KMS-11 (cell line): ENCODE measurements at regions not wholly inside any gene's neighbourhood (a gene's known extent, or its start where the extent isn't known, plus 50 kb on each side); places are given as distances from the start of the nearest gene placed in this dataset.

Experiments
- H2AFZ ChIP-seq: fragments of 200-600 bp; sonication (generic); 2 replicates; pipeline ENCODE4 v1.6.1; 2016; ENCODE audit warnings: antibody characterized with exemption, mixed run types, low read depth
- H3K27ac ChIP-seq: fragments of 200-600 bp; sonication (generic); 2 replicates; pipeline ENCODE4 v1.6.1; 2016; ENCODE audit warnings: mild to moderate bottlenecking, mixed run types
- H3K27me3 ChIP-seq: fragments of 200-600 bp; sonication (generic); 2 replicates; pipeline ENCODE4 v1.6.1; 2017; ENCODE audit warnings: mild to moderate bottlenecking, low read depth, mixed run types, moderate library complexity; ENCODE audit not compliant: insufficient read depth
- H3K36me3 ChIP-seq: fragments of 200-600 bp; sonication (generic); 2 replicates; pipeline ENCODE4 v1.6.1; 2017; ENCODE audit warnings: mild to moderate bottlenecking, mixed run types; ENCODE audit not compliant: insufficient read depth
- H3K4me1 ChIP-seq: fragments of 200-600 bp; sonication (generic); 2 replicates; pipeline ENCODE4 v1.6.1; 2016; ENCODE audit warnings: mild to moderate bottlenecking, low read depth, mixed run types; ENCODE audit not compliant: poor library complexity, severe bottlenecking
- H3K4me2 ChIP-seq: fragments of 200-600 bp; sonication (generic); 2 replicates; pipeline ENCODE4 v1.7.0; 2016; ENCODE audit warnings: mild to moderate bottlenecking, mixed run types
- H3K4me3 ChIP-seq: fragments of 200-600 bp; sonication (generic); IDR thresholded peaks from 2 replicates; pipeline ENCODE4 v1.6.1; 2017; ENCODE audit warnings: low read depth, low read length, mixed read lengths; ENCODE audit not compliant: insufficient read depth
- H3K79me2 ChIP-seq: fragments of 200-600 bp; sonication (generic); 2 replicates; pipeline ENCODE4 v1.6.1; 2016; ENCODE audit warnings: low read depth, mixed run types; ENCODE audit not compliant: insufficient read depth
- H3K9ac ChIP-seq: fragments of 200-600 bp; sonication (generic); 2 replicates; pipeline ENCODE4 v1.6.1; 2016; ENCODE audit warnings: mild to moderate bottlenecking, mixed run types
- H4K20me1 ChIP-seq: fragments of 200-600 bp; sonication (generic); 2 replicates; pipeline ENCODE4 v1.6.1; 2016; ENCODE audit warnings: mild to moderate bottlenecking, mixed run types; ENCODE audit not compliant: insufficient read depth
- CTCF ChIP-seq: fragments of 200-600 bp; sonication (generic); conservative IDR thresholded peaks from 2 replicates; pipeline ENCODE4 v1.6.1; 2017; ENCODE audit warnings: low read depth, mild to moderate bottlenecking, antibody characterized with exemption, low read length, moderate library complexity, mixed read lengths

GRCh38 chr10:20406281-20407104 lies 490.6 kb downstream of the NEBL start:
- H3K4me1 ChIP-seq, result no peaks in the 10 kb centered on the region
- no peak for TF ChIP-seq CTCF
- no peak overlapping the region for H2AFZ ChIP-seq
- no peak overlapping the region for H3K9ac ChIP-seq
- H4K20me1 ChIP-seq, result no peaks in the 10 kb centered on the region
- no peaks in the 10 kb centered on the region for H3K36me3 ChIP-seq
- H3K27me3 ChIP-seq, result no peaks in the 10 kb centered on the region
- no peak overlapping the region for H3K4me2 ChIP-seq
- H3K4me3 ChIP-seq, result no peak overlapping the region
- no peak overlapping the region for H3K27ac ChIP-seq
- no peaks in the 10 kb centered on the region for H3K79me2 ChIP-seq

DNA sequence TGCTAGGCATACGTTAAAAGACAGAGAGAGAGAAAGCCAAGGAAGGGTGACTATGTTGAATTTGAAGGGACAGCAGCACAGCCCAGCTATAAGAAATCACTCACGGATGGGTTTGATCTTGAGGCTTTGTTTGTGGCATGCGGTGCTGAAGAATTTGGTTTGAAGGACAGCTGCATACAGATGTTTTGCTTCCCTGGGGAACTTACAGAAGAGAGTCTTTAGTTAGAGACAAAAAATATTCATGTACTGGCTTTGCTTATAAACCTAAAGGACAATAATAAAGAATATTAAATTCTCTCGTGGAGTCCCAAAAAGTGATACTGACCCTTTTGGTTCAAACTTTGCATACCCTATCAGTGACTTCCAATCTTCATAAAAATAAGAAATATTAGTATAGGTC lies 491.4 kb downstream of the NEBL start:
- H3K9ac ChIP-seq, result no peak overlapping the region
- no peaks in the 10 kb centered on the region for H3K36me3 ChIP-seq
- no peaks in the 10 kb centered on the region for H3K27me3 ChIP-seq
- H3K79me2 ChIP-seq, result no peaks in the 10 kb centered on the region
- H2AFZ ChIP-seq, result no peak overlapping the region
- H3K27ac ChIP-seq, result no peak overlapping the region
- no peaks in the 10 kb centered on the region for H4K20me1 ChIP-seq
- H3K4me1 ChIP-seq, result no peaks in the 10 kb centered on the region
- no peak overlapping the region for H3K4me2 ChIP-seq
- no peak overlapping the region for H3K4me3 ChIP-seq
- TF ChIP-seq CTCF, result no peak

DNA sequence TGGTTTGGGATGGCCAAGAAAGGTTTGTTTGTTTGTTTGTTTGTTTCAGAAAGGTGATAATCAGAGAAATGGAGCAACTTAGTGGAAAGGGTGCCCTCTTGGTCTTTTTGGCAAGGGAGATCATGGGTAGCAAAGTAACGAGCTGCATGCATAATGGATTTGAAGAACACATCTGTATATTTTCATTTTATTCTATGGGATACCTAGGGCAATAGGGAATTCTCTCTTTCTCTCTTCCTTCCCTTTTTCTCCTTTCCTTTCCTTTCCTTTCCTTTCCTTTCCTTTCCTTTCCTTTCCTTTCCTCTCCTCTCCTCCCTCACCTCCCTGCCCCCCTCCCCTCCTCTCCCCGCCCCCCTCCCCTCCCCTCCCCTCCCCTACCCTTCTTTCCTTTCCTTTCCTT lies 492.1 kb downstream of the NEBL start:
- H3K36me3 ChIP-seq, result no peaks in the 10 kb centered on the region
- H3K79me2 ChIP-seq, result no peaks in the 10 kb centered on the region
- H3K4me2 ChIP-seq, result no peak overlapping the region
- H3K9ac ChIP-seq, result no peak overlapping the region
- no peaks in the 10 kb centered on the region for H3K4me1 ChIP-seq
- no peaks in the 10 kb centered on the region for H3K27me3 ChIP-seq
- no peak for TF ChIP-seq CTCF
- no peak overlapping the region for H2AFZ ChIP-seq
- H3K27ac ChIP-seq, result no peak overlapping the region
- no peak overlapping the region for H3K4me3 ChIP-seq
- no peaks in the 10 kb centered on the region for H4K20me1 ChIP-seq

- no peaks in the 10 kb centered on the region for H3K27me3 ChIP-seq
- H3K9ac ChIP-seq, result no peak overlapping the region
- H3K4me3 ChIP-seq, result no peak overlapping the region
- no peak overlapping the region for H3K27ac ChIP-seq
- H3K36me3 ChIP-seq, result no peaks in the 10 kb centered on the region
- no peak overlapping the region for H3K4me2 ChIP-seq
- H3K4me1 ChIP-seq, result no peaks in the 10 kb centered on the region
- TF ChIP-seq CTCF, result no peak
- H2AFZ ChIP-seq, result no peak overlapping the region
- H3K79me2 ChIP-seq, result no peaks in the 10 kb centered on the region
- H4K20me1 ChIP-seq, result no peaks in the 10 kb centered on the region
Measured at GRCh38 chr10:20399772-20400171, 497.3 kb downstream of the NEBL start.
